Activated naive CD4-positive, alpha-beta T cell treated with anti-CD3 and anti-CD28 coated beads, Interleukin-2, amount 50 U/mL, for 24 hours (primary cell): ENCODE measurements at regions not wholly inside any gene's neighbourhood (a gene's known extent, or its start where the extent isn't known, plus 50 kb on each side); places are given as distances from the start of the nearest gene placed in this dataset.

Experiments used
- H3K27ac Mint-ChIP-seq: one replicate; pipeline ENCODE4 v1.8.0; 2021; ENCODE audit warnings: mild to moderate bottlenecking, mixed read lengths
- H3K27me3 Mint-ChIP-seq: one replicate; pipeline ENCODE4 v1.8.0; 2021; ENCODE audit warnings: mixed read lengths
- H3K36me3 Mint-ChIP-seq: one replicate; pipeline ENCODE4 v1.8.0; 2021; ENCODE audit warnings: mixed read lengths
- H3K4me1 Mint-ChIP-seq: one replicate; pipeline ENCODE4 v1.8.0; 2021; ENCODE audit warnings: mixed read lengths
- H3K4me3 Mint-ChIP-seq: one replicate; pipeline ENCODE4 v1.8.0; 2021; ENCODE audit warnings: mild to moderate bottlenecking, mixed read lengths
- H3K9me3 Mint-ChIP-seq: one replicate; pipeline ENCODE4 v1.8.0; 2021; ENCODE audit warnings: mixed read lengths

DNA sequence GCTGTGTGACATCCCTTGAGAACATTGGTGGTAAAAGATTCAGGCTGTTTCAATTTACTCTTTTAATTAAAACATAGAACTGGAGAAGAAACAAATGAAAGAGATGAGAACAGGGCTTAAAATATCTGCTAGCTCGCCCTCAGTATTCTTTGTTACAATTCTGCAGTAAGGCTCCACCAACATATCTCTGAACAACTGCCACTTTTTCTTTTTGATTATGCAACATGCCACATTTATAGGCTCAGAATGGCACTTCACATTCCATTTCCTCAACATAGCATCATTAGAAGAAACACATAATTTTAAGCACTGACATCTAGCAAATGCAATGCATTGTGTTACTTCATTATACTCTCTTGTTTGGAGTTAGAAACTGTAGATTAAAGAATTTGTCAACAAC lies 1315.2 kb downstream of the LRFN5 start:
- Mint-ChIP-seq H3K27ac (no peak overlapping the region), H3K36me3 (no peaks in the 10 kb centered on the region), H3K9me3 (peaks cover 11% of the 10 kb centered on the region), H3K4me1 (no peaks in the 10 kb centered on the region), H3K27me3 (no peaks in the 10 kb centered on the region), H3K4me3 (no peak overlapping the region)

DNA sequence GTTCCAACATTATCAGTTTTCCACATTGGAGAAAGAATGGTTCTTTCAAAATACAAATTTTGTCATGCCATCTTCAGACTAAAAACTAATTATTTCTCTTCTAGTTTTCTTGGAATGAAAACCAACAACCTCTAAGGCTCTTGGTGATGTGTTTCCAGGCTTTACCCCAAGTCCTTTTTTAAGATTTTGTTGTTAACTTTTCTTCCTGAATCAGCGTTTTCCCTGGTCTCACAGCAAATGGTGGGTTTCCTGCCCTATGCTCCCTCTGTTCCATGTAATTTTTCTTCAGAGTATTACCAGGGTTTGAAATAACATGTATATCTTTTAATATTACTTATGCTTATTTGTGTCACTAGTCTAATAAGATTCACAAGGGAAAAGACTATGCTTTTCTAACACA lies 1311.9 kb downstream of the LRFN5 start:
- no peaks in the 10 kb centered on the region for H3K36me3 Mint-ChIP-seq
- H3K9me3 Mint-ChIP-seq, result peaks cover 17% of the 10 kb centered on the region
- H3K4me3 Mint-ChIP-seq, result no peak overlapping the region
- H3K27ac Mint-ChIP-seq, result no peak overlapping the region
- H3K27me3 Mint-ChIP-seq, result no peaks in the 10 kb centered on the region
- H3K4me1 Mint-ChIP-seq, result no peaks in the 10 kb centered on the region

DNA sequence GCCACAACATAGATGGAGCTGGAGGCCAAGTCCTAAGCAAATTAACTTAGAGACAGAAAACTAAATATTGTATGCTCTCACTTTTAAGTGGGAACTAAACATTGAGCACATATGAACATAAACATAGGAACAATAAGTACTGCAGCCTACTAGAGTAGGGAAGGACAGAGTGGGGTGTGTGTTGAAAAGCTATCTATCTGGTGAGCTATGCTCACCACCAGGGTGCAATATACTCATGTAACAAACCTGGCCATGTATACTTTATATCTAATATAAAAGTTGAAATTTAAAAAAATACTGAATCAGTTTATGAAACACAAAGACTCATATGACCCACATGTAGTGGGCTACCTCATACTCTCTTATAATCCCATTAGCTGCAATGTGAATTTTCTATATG lies 1305.0 kb downstream of the LRFN5 start:
- H3K27ac Mint-ChIP-seq, result no peak overlapping the region
- no peak overlapping the region for H3K4me3 Mint-ChIP-seq
- peaks cover 12% of the 10 kb centered on the region for H3K9me3 Mint-ChIP-seq
- H3K27me3 Mint-ChIP-seq, result no peaks in the 10 kb centered on the region
- H3K4me1 Mint-ChIP-seq, result no peaks in the 10 kb centered on the region
- no peaks in the 10 kb centered on the region for H3K36me3 Mint-ChIP-seq

DNA sequence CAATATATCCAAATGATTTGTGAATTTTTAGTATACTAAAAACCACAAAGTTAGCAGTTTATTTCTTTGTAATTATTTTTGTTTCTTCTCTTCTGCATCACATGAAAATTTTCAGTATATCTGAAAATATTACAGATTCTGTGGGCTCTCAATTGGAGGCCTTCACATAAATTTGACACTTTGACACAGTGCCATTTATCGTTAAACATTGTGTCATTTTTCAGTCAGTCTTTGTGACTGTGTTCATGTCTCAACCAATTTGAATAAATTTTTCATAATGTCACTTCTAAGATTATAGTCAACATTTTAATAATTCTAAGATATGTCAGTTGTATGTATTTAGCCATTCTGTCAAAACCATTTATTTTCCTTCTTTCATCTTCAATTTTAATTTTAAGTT lies 1303.0 kb downstream of the LRFN5 start:
- no peaks in the 10 kb centered on the region for H3K36me3 Mint-ChIP-seq
- H3K27me3 Mint-ChIP-seq, result no peaks in the 10 kb centered on the region
- H3K4me1 Mint-ChIP-seq, result no peaks in the 10 kb centered on the region
- no peak overlapping the region for H3K4me3 Mint-ChIP-seq
- H3K9me3 Mint-ChIP-seq, result peaks cover 4% of the 10 kb centered on the region
- no peak overlapping the region for H3K27ac Mint-ChIP-seq

DNA sequence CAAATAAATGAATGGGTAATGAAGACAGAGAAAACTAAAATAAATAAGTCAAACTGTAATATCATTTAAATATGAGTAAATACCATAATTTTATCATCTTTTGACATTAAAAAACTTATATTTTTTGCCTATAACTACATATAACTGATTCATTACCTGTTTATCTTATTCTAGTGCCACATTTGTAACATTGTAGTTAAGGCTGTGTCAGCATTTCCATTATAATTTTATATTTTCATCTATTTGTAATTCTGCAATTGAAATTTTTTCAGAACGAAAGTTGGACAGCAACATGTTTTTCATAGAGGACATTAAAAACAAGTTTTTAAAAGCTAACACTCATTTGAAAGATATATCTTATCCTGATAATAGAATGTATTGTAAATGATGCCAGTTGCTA lies 1286.5 kb downstream of the LRFN5 start:
- no peaks in the 10 kb centered on the region for H3K9me3 Mint-ChIP-seq
- H3K4me1 Mint-ChIP-seq, result no peaks in the 10 kb centered on the region
- no peak overlapping the region for H3K27ac Mint-ChIP-seq
- no peaks in the 10 kb centered on the region for H3K27me3 Mint-ChIP-seq
- H3K4me3 Mint-ChIP-seq, result no peak overlapping the region
- H3K36me3 Mint-ChIP-seq, result no peaks in the 10 kb centered on the region

DNA sequence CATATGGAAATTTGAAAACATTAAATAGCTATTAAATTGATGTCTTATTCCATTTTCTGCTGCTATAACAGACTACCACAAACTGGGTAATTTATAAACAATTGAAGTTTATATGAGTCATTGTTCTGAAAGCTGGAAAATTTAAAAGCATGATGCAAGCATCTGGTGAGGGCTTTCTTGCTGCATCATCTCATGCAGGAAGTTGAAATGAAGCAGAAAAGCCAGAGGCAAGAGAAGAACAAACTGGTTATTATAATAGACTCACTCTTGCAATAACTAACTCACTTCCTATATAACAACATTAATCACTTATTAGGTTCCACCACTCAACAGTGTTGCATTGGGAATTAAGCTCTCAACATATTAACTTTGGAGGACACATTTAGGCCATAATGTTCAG lies 1277.4 kb downstream of the LRFN5 start:
- Mint-ChIP-seq H3K9me3 (no peaks in the 10 kb centered on the region), H3K4me1 (no peaks in the 10 kb centered on the region), H3K27ac (no peak overlapping the region), H3K27me3 (no peaks in the 10 kb centered on the region), H3K4me3 (no peak overlapping the region), H3K36me3 (no peaks in the 10 kb centered on the region)

DNA sequence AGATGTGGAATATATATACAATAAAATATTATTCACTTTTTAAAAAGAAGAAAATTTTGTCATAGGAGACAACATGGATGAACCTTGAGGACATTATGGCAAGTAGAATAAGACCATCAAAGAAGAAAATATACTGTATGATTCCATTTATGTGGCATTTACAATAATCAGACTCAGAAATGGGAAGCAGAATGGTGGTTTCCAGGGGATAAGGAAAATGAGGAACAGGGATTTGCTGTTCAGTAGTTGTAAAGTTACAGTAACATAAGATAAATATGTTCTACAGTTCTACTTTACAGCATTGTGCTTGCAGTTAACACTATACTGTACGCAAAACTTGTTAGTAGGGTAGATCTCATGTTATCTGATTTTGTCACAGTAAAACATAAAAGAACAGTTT lies 1271.0 kb downstream of the LRFN5 start:
- no peak overlapping the region for H3K4me3 Mint-ChIP-seq
- H3K4me1 Mint-ChIP-seq, result no peaks in the 10 kb centered on the region
- no peaks in the 10 kb centered on the region for H3K36me3 Mint-ChIP-seq
- no peak overlapping the region for H3K27ac Mint-ChIP-seq
- H3K9me3 Mint-ChIP-seq, result no peaks in the 10 kb centered on the region
- H3K27me3 Mint-ChIP-seq, result no peaks in the 10 kb centered on the region

DNA sequence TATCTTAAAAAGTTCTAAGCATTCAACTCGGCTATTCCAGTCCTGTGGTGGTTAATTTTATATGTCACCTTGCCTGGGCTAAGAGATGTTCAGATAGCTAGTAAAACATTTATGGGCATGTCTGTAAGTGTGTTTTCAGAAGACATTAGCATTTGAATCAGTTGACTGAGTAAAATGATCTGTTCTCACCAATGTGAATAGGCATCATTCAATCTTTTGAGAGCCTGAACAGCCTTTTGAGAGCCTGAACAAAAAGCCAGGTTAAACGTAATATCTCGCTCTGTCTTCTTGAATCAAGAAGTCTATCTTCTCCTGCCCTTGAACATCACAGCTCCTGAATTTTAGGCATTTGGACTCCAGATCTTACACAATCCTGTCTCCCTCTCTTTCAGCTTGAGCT lies 1266.1 kb downstream of the LRFN5 start:
- no peaks in the 10 kb centered on the region for H3K4me1 Mint-ChIP-seq
- no peak overlapping the region for H3K4me3 Mint-ChIP-seq
- no peaks in the 10 kb centered on the region for H3K36me3 Mint-ChIP-seq

DNA sequence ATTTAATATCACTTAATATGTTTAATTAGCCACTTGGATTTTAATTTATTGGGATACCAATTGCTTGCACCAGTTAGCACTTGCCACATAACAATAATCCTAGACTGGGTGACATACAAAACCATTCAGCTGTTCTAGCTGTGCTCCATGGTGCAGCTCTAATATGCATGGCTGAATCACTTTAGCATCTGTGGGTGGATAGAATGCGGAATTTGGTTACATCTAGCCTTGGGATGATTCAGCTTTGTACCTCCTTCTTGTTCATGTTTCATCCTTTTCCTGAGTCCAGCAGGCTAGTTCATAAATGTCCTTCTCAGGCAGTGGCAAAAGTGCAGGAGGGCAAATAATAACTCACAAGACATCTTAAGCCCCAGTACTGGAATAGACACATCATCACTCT lies 1263.0 kb downstream of the LRFN5 start:
- H3K4me1 Mint-ChIP-seq, result no peaks in the 10 kb centered on the region
- no peaks in the 10 kb centered on the region for H3K27me3 Mint-ChIP-seq
- H3K4me3 Mint-ChIP-seq, result no peak overlapping the region
- no peak overlapping the region for H3K27ac Mint-ChIP-seq
- no peaks in the 10 kb centered on the region for H3K36me3 Mint-ChIP-seq
- H3K9me3 Mint-ChIP-seq, result peaks cover 5% of the 10 kb centered on the region

More for the DNA sequence above, 1266.1 kb downstream of the LRFN5 start:
- peaks cover 1% of the 10 kb centered on the region for H3K9me3 Mint-ChIP-seq
- H3K27me3 Mint-ChIP-seq, result no peaks in the 10 kb centered on the region
- no peak overlapping the region for H3K27ac Mint-ChIP-seq

DNA sequence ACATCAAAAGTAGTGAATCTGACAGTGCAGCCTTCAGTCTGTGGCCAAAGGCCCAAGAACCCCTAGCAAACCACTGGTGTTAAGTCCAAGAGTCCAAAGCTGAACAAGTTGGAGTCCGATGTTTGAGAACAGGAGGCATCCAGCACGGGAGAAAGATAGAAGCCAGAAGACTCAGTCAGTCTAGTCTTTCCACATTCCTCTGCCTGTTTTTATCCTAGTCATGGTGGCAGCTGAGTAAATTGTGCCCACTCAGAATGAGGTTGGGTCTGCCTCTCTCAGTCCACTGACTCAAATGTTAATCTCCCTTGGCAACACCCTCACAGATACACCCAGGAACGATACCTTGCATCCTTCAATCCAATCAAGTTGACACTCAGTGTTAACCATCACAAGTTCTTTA lies 1255.4 kb downstream of the LRFN5 start:
- Mint-ChIP-seq H3K4me3 (no peak overlapping the region), H3K4me1 (no peaks in the 10 kb centered on the region), H3K9me3 (no peaks in the 10 kb centered on the region), H3K36me3 (no peaks in the 10 kb centered on the region), H3K27ac (no peak overlapping the region), H3K27me3 (no peaks in the 10 kb centered on the region)

DNA sequence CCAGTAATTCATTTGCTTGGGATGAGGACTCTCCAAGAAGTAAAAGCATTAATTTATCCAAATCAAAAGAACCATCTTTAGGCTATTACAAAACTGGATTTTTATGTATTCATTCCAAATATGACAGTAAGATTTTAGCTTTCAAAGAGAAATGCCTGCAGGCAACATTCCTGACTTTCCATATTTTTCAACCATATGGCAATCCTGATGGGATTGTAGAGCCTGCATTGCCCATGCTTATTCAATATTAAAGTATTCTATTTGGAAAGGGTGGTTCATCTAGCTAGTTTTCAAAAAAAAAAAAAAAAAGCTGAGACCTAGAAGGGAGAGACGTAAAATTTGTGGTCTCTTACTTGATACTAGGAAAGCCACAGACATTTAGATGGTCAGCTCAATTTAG lies 1253.7 kb downstream of the LRFN5 start:
- Mint-ChIP-seq H3K4me3 (no peak overlapping the region), H3K27me3 (no peaks in the 10 kb centered on the region), H3K36me3 (no peaks in the 10 kb centered on the region), H3K9me3 (no peaks in the 10 kb centered on the region), H3K4me1 (no peaks in the 10 kb centered on the region), H3K27ac (no peak overlapping the region)

DNA sequence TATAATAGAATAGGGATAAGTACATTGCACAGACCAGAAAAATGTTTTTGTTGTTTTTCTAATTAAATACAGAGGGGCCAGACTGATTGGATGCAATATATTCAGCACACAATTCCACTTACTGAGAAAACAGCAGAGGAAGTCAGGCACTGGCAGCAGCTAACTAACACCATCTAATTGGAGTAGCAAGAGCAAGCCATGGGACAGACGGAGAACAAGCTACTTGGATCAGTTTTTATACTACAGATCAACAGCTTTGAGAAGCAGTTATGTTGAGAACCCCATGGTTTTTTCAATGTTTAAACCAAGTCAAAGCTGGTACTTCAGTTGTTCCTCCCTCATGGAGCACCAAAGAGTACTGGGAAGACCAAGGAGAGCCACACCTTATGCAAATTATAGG lies 1249.4 kb downstream of the LRFN5 start:
- Mint-ChIP-seq H3K4me3 (no peak overlapping the region), H3K27me3 (no peaks in the 10 kb centered on the region), H3K4me1 (no peaks in the 10 kb centered on the region), H3K9me3 (peaks cover 5% of the 10 kb centered on the region), H3K36me3 (no peaks in the 10 kb centered on the region), H3K27ac (no peak overlapping the region)

DNA sequence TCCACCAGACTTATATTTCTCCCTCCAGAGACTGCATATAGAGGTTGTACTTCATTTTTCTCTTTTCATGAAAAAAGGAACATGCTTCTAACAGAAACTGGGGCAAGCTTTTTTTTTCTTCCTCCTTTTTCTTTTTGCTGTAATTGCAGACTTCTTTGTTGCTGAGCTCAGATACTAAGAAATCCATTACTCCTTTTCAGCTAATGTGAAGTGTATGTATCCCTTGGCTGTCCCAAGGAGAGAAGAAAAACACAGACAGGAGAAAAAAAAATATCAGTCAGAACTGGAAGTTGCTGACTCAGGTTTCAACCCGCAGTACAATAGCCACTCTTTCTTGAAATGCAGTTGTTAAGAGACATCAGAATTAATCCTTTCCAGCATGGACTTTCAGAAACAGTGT lies 1248.4 kb downstream of the LRFN5 start:
- Mint-ChIP-seq H3K4me1 (no peaks in the 10 kb centered on the region), H3K27me3 (no peaks in the 10 kb centered on the region), H3K36me3 (no peaks in the 10 kb centered on the region), H3K9me3 (peaks cover 5% of the 10 kb centered on the region), H3K4me3 (no peak overlapping the region), H3K27ac (no peak overlapping the region)

DNA sequence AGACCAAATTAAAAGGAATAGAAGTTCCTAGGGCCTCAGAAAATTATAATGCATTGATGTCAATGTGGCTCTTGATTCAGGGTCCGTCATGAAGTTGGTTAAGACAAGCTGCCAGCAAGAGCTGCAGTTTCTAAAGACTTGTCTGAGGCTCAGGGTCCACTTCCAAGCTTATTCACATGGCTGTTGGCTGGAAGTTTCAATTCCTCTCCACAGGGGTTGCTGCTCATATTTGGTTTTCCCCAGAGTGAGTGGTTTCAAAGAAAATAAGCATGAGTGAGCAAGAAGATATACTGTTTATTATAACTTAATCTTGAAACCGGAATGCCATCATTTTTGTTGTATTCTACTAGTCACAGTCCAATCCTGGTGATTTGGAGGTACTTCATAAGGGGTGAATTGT lies 1247.4 kb downstream of the LRFN5 start:
- H3K4me3 Mint-ChIP-seq, result no peak overlapping the region
- H3K9me3 Mint-ChIP-seq, result peaks cover 5% of the 10 kb centered on the region
- H3K4me1 Mint-ChIP-seq, result no peaks in the 10 kb centered on the region
- no peaks in the 10 kb centered on the region for H3K36me3 Mint-ChIP-seq
- H3K27ac Mint-ChIP-seq, result no peak overlapping the region
- H3K27me3 Mint-ChIP-seq, result no peaks in the 10 kb centered on the region

DNA sequence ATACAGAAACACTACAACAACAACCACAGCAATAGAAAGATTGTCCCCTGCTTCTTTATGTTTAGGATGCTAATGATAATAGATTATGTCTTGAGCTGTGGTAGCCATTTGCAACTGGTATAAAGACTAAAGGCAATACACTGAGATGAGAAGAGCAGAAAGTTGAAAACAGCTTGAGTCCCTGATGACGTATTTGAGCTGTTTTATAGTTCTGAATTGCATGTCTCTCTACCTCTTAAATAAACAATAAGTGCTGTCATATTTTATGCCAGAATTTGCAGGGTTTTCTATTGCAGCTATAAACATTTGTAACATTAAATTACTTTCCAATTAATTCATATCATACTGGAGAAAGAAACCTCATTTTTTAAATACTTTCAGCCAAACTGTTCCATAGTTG lies 1242.0 kb downstream of the LRFN5 start:
- no peaks in the 10 kb centered on the region for H3K36me3 Mint-ChIP-seq
- H3K27me3 Mint-ChIP-seq, result no peaks in the 10 kb centered on the region
- H3K4me3 Mint-ChIP-seq, result no peak overlapping the region
- H3K9me3 Mint-ChIP-seq, result peaks cover 16% of the 10 kb centered on the region
- no peak overlapping the region for H3K27ac Mint-ChIP-seq
- no peaks in the 10 kb centered on the region for H3K4me1 Mint-ChIP-seq

DNA sequence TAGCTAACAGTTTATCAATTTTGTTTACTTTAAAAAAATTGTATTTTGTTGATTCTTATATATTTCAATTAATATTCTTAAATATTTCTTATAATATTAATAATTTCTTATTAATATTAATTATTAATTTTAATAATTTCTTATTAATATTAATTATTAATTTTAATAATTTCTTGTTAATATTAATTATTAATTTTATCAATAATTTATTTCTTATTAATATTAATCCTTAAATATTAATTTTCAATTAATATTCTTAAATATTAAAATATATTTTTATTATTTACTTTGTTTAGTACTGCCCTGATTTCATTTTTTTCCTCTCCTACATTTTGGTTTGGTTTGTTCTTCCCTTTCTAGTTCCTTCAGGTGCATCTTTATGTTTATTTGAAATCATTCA lies 1208.1 kb downstream of the LRFN5 start:
- no peak overlapping the region for H3K4me3 Mint-ChIP-seq
- no peaks in the 10 kb centered on the region for H3K4me1 Mint-ChIP-seq
- H3K9me3 Mint-ChIP-seq, result peaks cover 5% of the 10 kb centered on the region
- no peaks in the 10 kb centered on the region for H3K27me3 Mint-ChIP-seq
- H3K27ac Mint-ChIP-seq, result no peak overlapping the region
- H3K36me3 Mint-ChIP-seq, result no peaks in the 10 kb centered on the region

DNA sequence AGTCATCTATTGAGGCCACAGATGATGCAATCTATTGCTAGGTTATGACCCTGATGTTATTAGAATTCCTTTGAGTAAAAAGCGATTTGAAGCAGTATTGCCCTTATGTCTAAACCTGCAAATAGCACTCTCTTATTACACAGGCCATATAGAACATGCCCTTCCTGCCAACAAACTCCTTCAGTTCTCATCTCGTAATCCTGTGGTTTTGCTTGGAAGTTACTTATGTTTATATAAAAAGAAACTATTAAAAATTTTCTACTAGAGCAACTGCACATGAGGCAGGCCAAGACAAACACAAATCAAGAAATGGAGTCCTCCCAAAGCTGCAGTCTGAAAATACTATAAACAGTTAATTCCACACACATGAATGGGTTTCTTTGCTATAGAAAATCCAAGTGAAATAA lies 1200.2 kb downstream of the LRFN5 start:
- Mint-ChIP-seq H3K4me3 (no peak overlapping the region), H3K4me1 (no peaks in the 10 kb centered on the region), H3K27me3 (no peaks in the 10 kb centered on the region), H3K27ac (no peak overlapping the region), H3K36me3 (no peaks in the 10 kb centered on the region), H3K9me3 (no peaks in the 10 kb centered on the region)

DNA sequence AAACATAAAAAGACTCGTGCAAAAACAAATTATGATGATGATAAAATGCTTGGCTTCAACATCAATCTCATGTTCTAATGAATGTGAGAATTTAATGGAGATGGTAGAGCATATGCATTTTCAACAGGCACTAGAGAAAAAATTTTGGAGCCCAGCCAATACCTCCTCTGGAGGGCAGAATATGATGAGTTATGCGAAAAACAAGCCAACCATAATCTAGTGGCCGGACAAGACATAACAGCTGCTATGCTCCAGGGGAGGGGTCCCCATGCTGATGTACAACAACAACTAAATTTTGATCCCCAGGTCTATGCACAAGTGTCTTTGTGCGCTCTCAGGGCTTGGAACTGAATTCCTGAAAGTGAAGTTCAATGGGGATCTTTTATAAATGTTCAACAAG lies 1197.5 kb downstream of the LRFN5 start:
- no peak overlapping the region for H3K4me3 Mint-ChIP-seq
- no peaks in the 10 kb centered on the region for H3K9me3 Mint-ChIP-seq
- H3K27me3 Mint-ChIP-seq, result no peaks in the 10 kb centered on the region
- no peaks in the 10 kb centered on the region for H3K36me3 Mint-ChIP-seq
- no peaks in the 10 kb centered on the region for H3K4me1 Mint-ChIP-seq
- H3K27ac Mint-ChIP-seq, result no peak overlapping the region
